Ascending aorta (tissue), 2 donors: ENCODE measurements at regions not wholly inside any gene's neighbourhood (a gene's known extent, or its start where the extent isn't known, plus 50 kb on each side); places are given as distances from the start of the nearest gene placed in this dataset.

Experiments used
- DNase-seq, 2 donors: peaks; one replicate each; pipeline ENCODE4 v3.0.0-alpha.2; 2019; ENCODE audit warnings: low spot score in 2 of 2
- H3K27ac ChIP-seq, 2 donors: fragments of 200-600 bp; sonication (generic); one replicate each; pipeline ENCODE4 v1.5.1; 2016 to 2017; ENCODE audit warnings: mild to moderate bottlenecking in 1 of 2
- H3K27me3 ChIP-seq: fragments of 200-600 bp; sonication (generic); one replicate; pipeline ENCODE4 v1.5.1; 2017
- H3K36me3 ChIP-seq, 2 donors: fragments of 200-600 bp; sonication (generic); one replicate each; pipeline ENCODE4 v1.5.1; 2016
- H3K4me1 ChIP-seq, 2 donors: fragments of 200-600 bp; sonication (generic); one replicate each; pipeline ENCODE4 v1.5.1; 2016 to 2017; ENCODE audit warnings: mild to moderate bottlenecking in 1 of 2
- H3K4me3 ChIP-seq, 2 donors: fragments of 200-600 bp; sonication (generic); one replicate each; pipeline ENCODE4 v1.5.1; 2016 to 2017; ENCODE audit warnings: mild to moderate bottlenecking in 1 of 2
- H3K9me3 ChIP-seq, 2 donors: fragments of 200-600 bp; sonication (generic); one replicate each; pipeline ENCODE4 v1.5.1; 2016
- CTCF ChIP-seq, 3 experiments: fragments of 200-600 bp in 2 of 3; fragments of 450-650 bp in 1 of 3; sonication (generic) in 2 of 3; IDR thresholded peaks; one replicate each; pipeline ENCODE4 v1.5.1; 2016 to 2019; ENCODE audit warnings: antibody characterized with exemption in 3 of 3, mild to moderate bottlenecking in 1 of 3, moderate library complexity in 1 of 3
- intact Hi-C: fragments of 100-400 bp; cut with DNase I; formaldehyde crosslinking; loops from one replicate; pipeline ENCODE4 v1.15.1; 2023

GRCh38 chr3:5796541-5796940 lies 609.0 kb downstream of the EDEM1 start:
- Histone ChIP-seq H3K27me3 (no peaks in the 10 kb centered on the region), H3K36me3 (no peaks in the 10 kb centered on the region), H3K4me3 (no peak overlapping the region), H3K9me3 (no peaks in the 10 kb centered on the region), H3K4me1 (no peaks in the 10 kb centered on the region), H3K27ac (no peak overlapping the region)
- no peak for DNase-seq
- TF ChIP-seq CTCF (IDR thresholded peaks at IDR 0.05): no peak
- intact Hi-C loops: no loop called here

GRCh38 chr3:5798809-5799208 lies 611.3 kb downstream of the EDEM1 start:
- H3K27me3 ChIP-seq: no peaks in the 10 kb centered on the region
- no peak for TF ChIP-seq CTCF (IDR thresholded peaks at IDR 0.05)
- no peak overlapping the region for H3K27ac ChIP-seq
- H3K4me3 ChIP-seq: no peak overlapping the region
- no peaks in the 10 kb centered on the region for H3K9me3 ChIP-seq
- H3K4me1 ChIP-seq: no peaks in the 10 kb centered on the region
- no peak for DNase-seq
- H3K36me3 ChIP-seq: no peaks in the 10 kb centered on the region
- intact Hi-C loops: no loop called here

GRCh38 chr3:5799398-5799797 lies 611.9 kb downstream of the EDEM1 start:
- Histone ChIP-seq H3K4me1 (no peaks in the 10 kb centered on the region), H3K4me3 (no peak overlapping the region), H3K27ac (no peak overlapping the region), H3K9me3 (no peaks in the 10 kb centered on the region), H3K36me3 (no peaks in the 10 kb centered on the region), H3K27me3 (no peaks in the 10 kb centered on the region)
- intact Hi-C loops: no loop called here
- no peak for TF ChIP-seq CTCF (IDR thresholded peaks at IDR 0.05)
- DNase-seq: no peak

- H3K27ac ChIP-seq: no peak overlapping the region
- DNase-seq: no peak
- no peaks in the 10 kb centered on the region for H3K36me3 ChIP-seq
- intact Hi-C loops: no loop called here
- no peaks in the 10 kb centered on the region for H3K9me3 ChIP-seq
- TF ChIP-seq CTCF (IDR thresholded peaks at IDR 0.05): no peak
- no peaks in the 10 kb centered on the region for H3K27me3 ChIP-seq
- H3K4me1 ChIP-seq: no peaks in the 10 kb centered on the region
- no peak overlapping the region for H3K4me3 ChIP-seq
Measured at GRCh38 chr3:5800965-5801364, 613.5 kb downstream of the EDEM1 start.

- intact Hi-C loops: no loop called here
- no peak overlapping the region for H3K4me3 ChIP-seq
- H3K27ac ChIP-seq: no peak overlapping the region
- DNase-seq: no peak
- no peaks in the 10 kb centered on the region for H3K36me3 ChIP-seq
- H3K9me3 ChIP-seq: no peaks in the 10 kb centered on the region
- no peak for TF ChIP-seq CTCF (IDR thresholded peaks at IDR 0.05)
- no peaks in the 10 kb centered on the region for H3K27me3 ChIP-seq
- H3K4me1 ChIP-seq: no peaks in the 10 kb centered on the region
Measured at GRCh38 chr3:5806192-5806591, 618.7 kb downstream of the EDEM1 start.

- TF ChIP-seq CTCF (IDR thresholded peaks at IDR 0.05): no peak
- intact Hi-C loops: no loop called here
- no peak overlapping the region for H3K4me3 ChIP-seq
- no peaks in the 10 kb centered on the region for H3K27me3 ChIP-seq
- H3K9me3 ChIP-seq: no peaks in the 10 kb centered on the region
- no peaks in the 10 kb centered on the region for H3K4me1 ChIP-seq
- no peak for DNase-seq
- no peaks in the 10 kb centered on the region for H3K36me3 ChIP-seq
- no peak overlapping the region for H3K27ac ChIP-seq
Measured at GRCh38 chr3:5809586-5810246, 622.2 kb downstream of the EDEM1 start.
